ENCODE measurements at regions not wholly inside any gene's neighbourhood (a gene's known extent, or its start where the extent isn't known, plus 50 kb on each side); places are given as distances from the start of the nearest gene placed in this dataset.

- TF ChIP-seq CTCF (IDR thresholded peaks at IDR 0.05) (no peak), ZNF416 (CRISPR knock-in tag; IDR thresholded peaks at IDR 0.05) (no peak)
Measured at GRCh38 chr10:133015321-133015720, 72.4 kb upstream of the ADGRA1 start.

Measured in WTC11 (cell line).